ENCODE measurements at regions not wholly inside any gene's neighbourhood (a gene's known extent, or its start where the extent isn't known, plus 50 kb on each side); places are given as distances from the start of the nearest gene placed in this dataset.

DNA sequence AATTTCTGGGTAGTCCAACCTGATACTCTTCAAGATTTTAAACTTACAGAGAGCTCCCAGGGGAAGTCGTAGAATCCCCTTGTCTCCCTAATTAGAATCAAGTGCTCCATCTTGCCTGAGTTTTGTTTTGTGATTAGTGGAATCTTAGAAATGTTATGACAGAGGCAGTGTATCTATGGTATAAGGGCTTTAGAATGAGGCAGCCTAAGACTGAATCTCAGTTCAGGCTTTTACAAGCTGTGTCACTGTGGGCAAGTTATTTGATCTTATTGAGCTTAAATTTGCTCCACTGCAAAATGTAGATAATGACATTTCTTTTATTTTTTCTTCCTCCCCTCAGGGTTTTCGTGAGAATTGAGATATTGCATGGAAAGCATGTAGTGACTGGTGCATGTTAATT is 215.5 kb downstream of the POSTN start:
- Histone ChIP-seq H3K4me1 (ENCODE audit: control insufficient read depth, insufficient read depth, low read length) (no peaks in the 10 kb centered on the region), H3K9me3 (ENCODE audit: control insufficient read depth, insufficient read depth, low read depth, low read length) (no peaks in the 10 kb centered on the region), H3K36me3 (ENCODE audit: control insufficient read depth in 2 of 2, insufficient read depth in 1 of 2, low read length in 2 of 2) (no peaks in the 10 kb centered on the region), H3K27ac (ENCODE audit: extremely low read depth, low read depth, low read length) (no peak overlapping the region), H3K4me3 (ENCODE audit: low read depth, low read length) (no peak overlapping the region)
- ChIA-PET POLR2A (no interaction called here), CTCF (no interaction called here)
- TF ChIP-seq ZNF621 (tag by site-specific recombination; IDR thresholded peaks at IDR 0.05), result no peak
- no peak for TF ChIP-seq GFI1B (tag by site-specific recombination; IDR thresholded peaks at IDR 0.05)
- no peak for TF ChIP-seq ZSCAN30 (tag by site-specific recombination; IDR thresholded peaks at IDR 0.05)
- no peak for TF ChIP-seq ZNF157 (tag by site-specific recombination; IDR thresholded peaks at IDR 0.05)

GRCh38 chr13:37382146-37382545 is 216.4 kb downstream of the POSTN start:
- H3K4me3 ChIP-seq (ENCODE audit: low read depth, low read length), result no peak overlapping the region
- H3K9me3 ChIP-seq (ENCODE audit: control insufficient read depth, insufficient read depth, low read depth, low read length), result no peaks in the 10 kb centered on the region
- H3K27ac ChIP-seq (ENCODE audit: extremely low read depth, low read depth, low read length), result no peak overlapping the region
- CTCF ChIA-PET, result no interaction called here
- H3K36me3 ChIP-seq (ENCODE audit: control insufficient read depth in 2 of 2, insufficient read depth in 1 of 2, low read length in 2 of 2), result no peaks in the 10 kb centered on the region
- no peaks in the 10 kb centered on the region for H3K4me1 ChIP-seq (ENCODE audit: control insufficient read depth, insufficient read depth, low read length)
- POLR2A ChIA-PET, result no interaction called here
- TF ChIP-seq ZNF302 (tag by site-specific recombination; IDR thresholded peaks at IDR 0.05; ENCODE audit: low read depth), result no peak
- TF ChIP-seq ZNF837 (tag by site-specific recombination; IDR thresholded peaks at IDR 0.05), result no peak
- TF ChIP-seq ZFHX2 (tag by site-specific recombination; conservative IDR thresholded peaks at IDR 0.05), result no peak
- no peak for TF ChIP-seq SCRT2 (tag by site-specific recombination; IDR thresholded peaks at IDR 0.05)
- TF ChIP-seq TCF7L2 (IDR thresholded peaks at IDR 0.05; ENCODE audit: borderline replicate concordance, low read depth, low read length), result no peak
- TF ChIP-seq, protein P1, sequence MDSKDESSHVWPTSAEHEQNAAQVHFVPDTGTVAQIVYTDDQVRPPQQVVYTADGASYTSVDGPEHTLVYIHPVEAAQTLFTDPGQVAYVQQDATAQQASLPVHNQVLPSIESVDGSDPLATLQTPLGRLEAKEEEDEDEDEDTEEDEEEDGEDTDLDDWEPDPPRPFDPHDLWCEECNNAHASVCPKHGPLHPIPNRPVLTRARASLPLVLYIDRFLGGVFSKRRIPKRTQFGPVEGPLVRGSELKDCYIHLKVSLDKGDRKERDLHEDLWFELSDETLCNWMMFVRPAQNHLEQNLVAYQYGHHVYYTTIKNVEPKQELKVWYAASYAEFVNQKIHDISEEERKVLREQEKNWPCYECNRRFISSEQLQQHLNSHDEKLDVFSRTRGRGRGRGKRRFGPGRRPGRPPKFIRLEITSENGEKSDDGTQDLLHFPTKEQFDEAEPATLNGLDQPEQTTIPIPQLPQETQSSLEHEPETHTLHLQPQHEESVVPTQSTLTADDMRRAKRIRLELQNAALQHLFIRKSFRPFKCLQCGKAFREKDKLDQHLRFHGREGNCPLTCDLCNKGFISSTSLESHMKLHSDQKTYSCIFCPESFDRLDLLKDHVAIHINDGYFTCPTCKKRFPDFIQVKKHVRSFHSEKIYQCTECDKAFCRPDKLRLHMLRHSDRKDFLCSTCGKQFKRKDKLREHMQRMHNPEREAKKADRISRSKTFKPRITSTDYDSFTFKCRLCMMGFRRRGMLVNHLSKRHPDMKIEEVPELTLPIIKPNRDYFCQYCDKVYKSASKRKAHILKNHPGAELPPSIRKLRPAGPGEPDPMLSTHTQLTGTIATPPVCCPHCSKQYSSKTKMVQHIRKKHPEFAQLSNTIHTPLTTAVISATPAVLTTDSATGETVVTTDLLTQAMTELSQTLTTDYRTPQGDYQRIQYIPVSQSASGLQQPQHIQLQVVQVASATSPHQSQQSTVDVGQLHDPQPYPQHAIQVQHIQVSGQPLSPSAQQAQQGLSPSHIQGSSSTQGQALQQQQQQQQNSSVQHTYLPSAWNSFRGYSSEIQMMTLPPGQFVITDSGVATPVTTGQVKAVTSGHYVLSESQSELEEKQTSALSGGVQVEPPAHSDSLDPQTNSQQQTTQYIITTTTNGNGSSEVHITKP (tag by site-specific recombination; IDR thresholded peaks at IDR 0.05), result no peak
- no peak for TF ChIP-seq ZNF654 (tag by site-specific recombination; IDR thresholded peaks at IDR 0.05; ENCODE audit: low read depth)

- Histone ChIP-seq H3K36me3 (ENCODE audit: control insufficient read depth in 2 of 2, insufficient read depth in 1 of 2, low read length in 2 of 2) (no peaks in the 10 kb centered on the region), H3K9me3 (ENCODE audit: control insufficient read depth, insufficient read depth, low read depth, low read length) (no peaks in the 10 kb centered on the region), H3K4me3 (ENCODE audit: low read depth, low read length) (no peak overlapping the region), H3K4me1 (ENCODE audit: control insufficient read depth, insufficient read depth, low read length) (no peaks in the 10 kb centered on the region), H3K27ac (ENCODE audit: extremely low read depth, low read depth, low read length) (no peak overlapping the region)
- POLR2A ChIA-PET, result no interaction called here
- TF ChIP-seq, protein P1 (tag by site-specific recombination; IDR thresholded peaks at IDR 0.05), result no peak
- TF ChIP-seq ZNF394 (tag by site-specific recombination; IDR thresholded peaks at IDR 0.05; ENCODE audit: borderline replicate concordance), result no peak
- no peak for TF ChIP-seq ZNF571 (tag by site-specific recombination; IDR thresholded peaks at IDR 0.05)
- TF ChIP-seq ZBTB20 (tag by site-specific recombination; IDR thresholded peaks at IDR 0.05), result no peak
- no peak for TF ChIP-seq GLIS1 (tag by site-specific recombination; IDR thresholded peaks at IDR 0.05)
- TF ChIP-seq, protein P2, sequence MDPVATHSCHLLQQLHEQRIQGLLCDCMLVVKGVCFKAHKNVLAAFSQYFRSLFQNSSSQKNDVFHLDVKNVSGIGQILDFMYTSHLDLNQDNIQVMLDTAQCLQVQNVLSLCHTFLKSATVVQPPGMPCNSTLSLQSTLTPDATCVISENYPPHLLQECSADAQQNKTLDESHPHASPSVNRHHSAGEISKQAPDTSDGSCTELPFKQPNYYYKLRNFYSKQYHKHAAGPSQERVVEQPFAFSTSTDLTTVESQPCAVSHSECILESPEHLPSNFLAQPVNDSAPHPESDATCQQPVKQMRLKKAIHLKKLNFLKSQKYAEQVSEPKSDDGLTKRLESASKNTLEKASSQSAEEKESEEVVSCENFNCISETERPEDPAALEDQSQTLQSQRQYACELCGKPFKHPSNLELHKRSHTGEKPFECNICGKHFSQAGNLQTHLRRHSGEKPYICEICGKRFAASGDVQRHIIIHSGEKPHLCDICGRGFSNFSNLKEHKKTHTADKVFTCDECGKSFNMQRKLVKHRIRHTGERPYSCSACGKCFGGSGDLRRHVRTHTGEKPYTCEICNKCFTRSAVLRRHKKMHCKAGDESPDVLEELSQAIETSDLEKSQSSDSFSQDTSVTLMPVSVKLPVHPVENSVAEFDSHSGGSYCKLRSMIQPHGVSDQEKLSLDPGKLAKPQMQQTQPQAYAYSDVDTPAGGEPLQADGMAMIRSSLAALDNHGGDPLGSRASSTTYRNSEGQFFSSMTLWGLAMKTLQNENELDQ (tag by site-specific recombination; IDR thresholded peaks at IDR 0.05; ENCODE audit: low read depth), result no peak
- TF ChIP-seq, protein P3, sequence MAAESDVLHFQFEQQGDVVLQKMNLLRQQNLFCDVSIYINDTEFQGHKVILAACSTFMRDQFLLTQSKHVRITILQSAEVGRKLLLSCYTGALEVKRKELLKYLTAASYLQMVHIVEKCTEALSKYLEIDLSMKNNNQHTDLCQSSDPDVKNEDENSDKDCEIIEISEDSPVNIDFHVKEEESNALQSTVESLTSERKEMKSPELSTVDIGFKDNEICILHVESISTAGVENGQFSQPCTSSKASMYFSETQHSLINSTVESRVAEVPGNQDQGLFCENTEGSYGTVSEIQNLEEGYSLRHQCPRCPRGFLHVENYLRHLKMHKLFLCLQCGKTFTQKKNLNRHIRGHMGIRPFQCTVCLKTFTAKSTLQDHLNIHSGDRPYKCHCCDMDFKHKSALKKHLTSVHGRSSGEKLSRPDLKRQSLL (tag by site-specific recombination; IDR thresholded peaks at IDR 0.05), result no peak
- no peak for TF ChIP-seq ZNF157 (tag by site-specific recombination; IDR thresholded peaks at IDR 0.05)
- no peak for TF ChIP-seq ZNF169 (tag by site-specific recombination; IDR thresholded peaks at IDR 0.05)
- TF ChIP-seq, protein P4, sequence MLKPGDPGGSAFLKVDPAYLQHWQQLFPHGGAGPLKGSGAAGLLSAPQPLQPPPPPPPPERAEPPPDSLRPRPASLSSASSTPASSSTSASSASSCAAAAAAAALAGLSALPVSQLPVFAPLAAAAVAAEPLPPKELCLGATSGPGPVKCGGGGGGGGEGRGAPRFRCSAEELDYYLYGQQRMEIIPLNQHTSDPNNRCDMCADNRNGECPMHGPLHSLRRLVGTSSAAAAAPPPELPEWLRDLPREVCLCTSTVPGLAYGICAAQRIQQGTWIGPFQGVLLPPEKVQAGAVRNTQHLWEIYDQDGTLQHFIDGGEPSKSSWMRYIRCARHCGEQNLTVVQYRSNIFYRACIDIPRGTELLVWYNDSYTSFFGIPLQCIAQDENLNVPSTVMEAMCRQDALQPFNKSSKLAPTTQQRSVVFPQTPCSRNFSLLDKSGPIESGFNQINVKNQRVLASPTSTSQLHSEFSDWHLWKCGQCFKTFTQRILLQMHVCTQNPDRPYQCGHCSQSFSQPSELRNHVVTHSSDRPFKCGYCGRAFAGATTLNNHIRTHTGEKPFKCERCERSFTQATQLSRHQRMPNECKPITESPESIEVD (tag by site-specific recombination; IDR thresholded peaks at IDR 0.05), result no peak
- CTCF ChIA-PET, result no interaction called here
Measured at GRCh38 chr13:37381502-37381901, 217.1 kb downstream of the POSTN start.

Data from HEK293 (cell line).